SK-N-SH (cell line): ENCODE measurements at regions not wholly inside any gene's neighbourhood (a gene's known extent, or its start where the extent isn't known, plus 50 kb on each side); places are given as distances from the start of the nearest gene placed in this dataset.

ENCODE experiments used
- CTCF ChIA-PET: fragments of 300-600, 350-600 bp; formaldehyde crosslinking; extraction: SDS; loops from one replicate; lab custom pipeline; 2021; lab: Yijun Ruan, JAX
- POLR2A ChIA-PET: fragments of 350-600 bp; sonication (Branson Sonifier 250); formaldehyde crosslinking; extraction: SDS; loops from one replicate; lab custom pipeline; 2020; ENCODE audit warnings: antibody characterized with exemption, inconsistent platforms; lab: Yijun Ruan, JAX
- DNase-seq: peaks from one replicate; pipeline ENCODE4 v3.0.0; 2012
- H2AFZ ChIP-seq: fragments of 200-600 bp; sonication (generic); 2 replicates; pipeline ENCODE4 v1.8.1; 2016; ENCODE audit warnings: antibody characterized with exemption, mild to moderate bottlenecking, low read depth
- H3F3A ChIP-seq: fragments of 200-600 bp; sonication (generic); replicated peaks from 2 replicates; pipeline ENCODE3; 2016; ENCODE audit warnings: antibody characterized with exemption, mild to moderate bottlenecking; ENCODE audit not compliant: insufficient read depth
- H3K27ac ChIP-seq, 2 experiments: fragments of 200-500 bp in 1 of 2; fragments of 200-600 bp in 1 of 2; sonication (Bioruptor generic) in 1 of 2; sonication (generic), shearing (Covaris generic) in 1 of 2; 2 replicates each; pipeline versions ENCODE4 v1.5.1 to v1.6.1; 2014 to 2016; ENCODE audit warnings: low read depth in 2 of 2, inconsistent platforms in 1 of 2, low read length in 1 of 2, mild to moderate bottlenecking in 1 of 2, mixed read lengths in 1 of 2
- H3K27me3 ChIP-seq: fragments of 200-600 bp; sonication (generic), shearing (Covaris generic); 2 replicates; pipeline ENCODE4 v1.6.1; 2016; ENCODE audit warnings: mixed run types; ENCODE audit not compliant: insufficient read depth
- H3K36me3 ChIP-seq, 2 experiments: fragments of 200-500 bp in 1 of 2; fragments of 200-600 bp in 1 of 2; sonication (Bioruptor generic) in 1 of 2; sonication (generic) in 1 of 2; replicated peaks in 1 of 2; 2 replicates each; pipeline versions ENCODE3 to v1.5.1; 2014 to 2016; ENCODE audit warnings: low read length in 1 of 2, mild to moderate bottlenecking in 1 of 2; ENCODE audit not compliant: insufficient read depth in 2 of 2, control insufficient read depth in 1 of 2
- H3K4me1 ChIP-seq, 2 experiments: fragments of 200-500 bp in 1 of 2; fragments of 200-600 bp in 1 of 2; sonication (Bioruptor generic) in 1 of 2; sonication (generic), shearing (Covaris generic) in 1 of 2; 2 replicates each; pipeline versions ENCODE4 v1.5.1 to v1.6.1; 2014 to 2016; ENCODE audit warnings: low read depth in 1 of 2, low read length in 1 of 2, mixed run types in 1 of 2; ENCODE audit not compliant: insufficient read depth in 2 of 2, control insufficient read depth in 1 of 2
- H3K4me2 ChIP-seq: fragments of 200-600 bp; sonication (generic), shearing (Covaris generic); 2 replicates; pipeline ENCODE4 v1.6.1; 2017; ENCODE audit warnings: mixed run types
- H3K4me3 ChIP-seq, 2 experiments: fragments of 200-500 bp in 1 of 2; fragments of 200-600 bp in 1 of 2; sonication (Bioruptor generic) in 1 of 2; sonication (generic), shearing (Covaris generic) in 1 of 2; 2 replicates each; pipeline versions ENCODE4 v1.5.1 to v1.8.1; 2014 to 2016; ENCODE audit warnings: low read depth in 2 of 2, inconsistent platforms in 1 of 2, low read length in 1 of 2, mild to moderate bottlenecking in 1 of 2, mixed read lengths in 1 of 2, moderate library complexity in 1 of 2
- H3K79me2 ChIP-seq: fragments of 200-600 bp; sonication (generic); 2 replicates; pipeline ENCODE4 v1.8.1; 2017; ENCODE audit warnings: mild to moderate bottlenecking; ENCODE audit not compliant: insufficient read depth
- H3K9ac ChIP-seq: fragments of 200-600 bp; sonication (generic); 2 replicates; pipeline ENCODE4 v1.6.1; 2017; ENCODE audit warnings: mixed run types
- H3K9me2 ChIP-seq: fragments of 200-600 bp; sonication (generic); 2 replicates; pipeline ENCODE4 v1.6.1; 2017; ENCODE audit warnings: mixed run types
- H3K9me3 ChIP-seq: fragments of 200-600 bp; sonication (generic); 2 replicates; pipeline ENCODE4 v1.6.1; 2017; ENCODE audit warnings: mixed run types, mild to moderate bottlenecking, moderate library complexity
- H4K20me1 ChIP-seq: fragments of 200-600 bp; sonication (generic); 2 replicates; pipeline ENCODE4 v1.6.1; 2017; ENCODE audit warnings: mild to moderate bottlenecking, mixed run types; ENCODE audit not compliant: insufficient read depth
- CHD2 ChIP-seq: fragments of 150-350 bp; IDR thresholded peaks from 2 replicates; pipeline ENCODE4 v1.6.1; 2018; ENCODE audit warnings: low read length; ENCODE audit not compliant: partially characterized antibody
- FOSL2 ChIP-seq: IDR thresholded peaks from 2 replicates; pipeline ENCODE4 v1.4.0; 2012; ENCODE audit warnings: low read depth, mild to moderate bottlenecking, moderate library complexity, borderline replicate concordance
- FOXM1 ChIP-seq: IDR thresholded peaks from 2 replicates; pipeline ENCODE4 v1.4.0; 2012; ENCODE audit warnings: low read depth, mild to moderate bottlenecking
- IRF3 ChIP-seq: fragments of 150-350 bp; IDR thresholded peaks from 2 replicates; pipeline ENCODE4 v1.6.1; 2016; ENCODE audit warnings: mild to moderate bottlenecking, low read depth, low read length
- MXI1 ChIP-seq: IDR thresholded peaks from 2 replicates; pipeline ENCODE4 v1.6.1; 2012; ENCODE audit warnings: mild to moderate bottlenecking, low read depth, low read length, improper control_type of control experiment
- NFIC ChIP-seq: IDR thresholded peaks from 2 replicates; pipeline ENCODE4 v1.4.0; 2012; ENCODE audit warnings: borderline replicate concordance
- PBX3 ChIP-seq: IDR thresholded peaks from 2 replicates; pipeline ENCODE4; 2012
- POLR2AphosphoS5 ChIP-seq: IDR thresholded peaks from 2 replicates; pipeline ENCODE4 v1.6.1; 2012; ENCODE audit warnings: low read depth, low read length
- RAD21 ChIP-seq: IDR thresholded peaks from 2 replicates; pipeline ENCODE4 v1.6.1; 2012; ENCODE audit warnings: mild to moderate bottlenecking, low read length
- REST ChIP-seq: IDR thresholded peaks from 2 replicates; pipeline ENCODE4 v1.6.1; 2012; ENCODE audit warnings: mild to moderate bottlenecking, low read depth, low read length, moderate library complexity
- RFX5 ChIP-seq: IDR thresholded peaks from 2 replicates; pipeline ENCODE4 v1.6.1; 2012; ENCODE audit warnings: mild to moderate bottlenecking, improper control_type of control experiment, low read length
- RXRA ChIP-seq: IDR thresholded peaks from 2 replicates; pipeline ENCODE4 v1.4.0; 2012; ENCODE audit warnings: low read depth, mild to moderate bottlenecking, borderline replicate concordance
- TAF1 ChIP-seq: IDR thresholded peaks from 2 replicates; pipeline ENCODE4 v1.6.1; 2012; ENCODE audit warnings: low read depth, mild to moderate bottlenecking, low read length, moderate library complexity, borderline replicate concordance
- TCF12 ChIP-seq: IDR thresholded peaks from 2 replicates; pipeline ENCODE4 v1.4.0; 2012
- USF1 ChIP-seq: IDR thresholded peaks from 2 replicates; pipeline ENCODE4 v1.4.0; 2012; ENCODE audit warnings: low read depth, borderline replicate concordance
- WGBS: methylation state at CpG from one replicate; pipeline ENCODE4 v1.1.6; 2017; ENCODE audit warnings: low lambda C conversion rate; 5-methylcytosine and 5-hydroxymethylcytosine counted together

GRCh38 chr17:77577491-77577890, 381.0 kb upstream of the TNRC6C start:
- no peaks in the 10 kb centered on the region for H3K36me3 ChIP-seq
- no peak overlapping the region for H3K4me2 ChIP-seq
- ChIA-PET POLR2A (interaction anchor here (0.7 kb wide), 1 partner anchor 130 kb away, joined by 4 read pairs; no protein-coding TSS in a partner anchor), CTCF (no interaction called here)
- 54% methylated on average over 7 of the region's 7 CpGs for WGBS
- H3K27ac ChIP-seq: no peak overlapping the region
- TF ChIP-seq RXRA: no peak
- no peak for TF ChIP-seq RFX5
- no peaks in the 10 kb centered on the region for H3K79me2 ChIP-seq
- no peaks in the 10 kb centered on the region for H3K9me3 ChIP-seq
- H3F3A ChIP-seq: no peaks in the 10 kb centered on the region
- H3K9ac ChIP-seq: no peak overlapping the region
- no peak overlapping the region for H3K4me3 ChIP-seq
- H4K20me1 ChIP-seq: no peaks in the 10 kb centered on the region
- no peak for DNase-seq
- H3K4me1 ChIP-seq: no peaks in the 10 kb centered on the region
- no peaks in the 10 kb centered on the region for H3K9me2 ChIP-seq
- H2AFZ ChIP-seq: no peak overlapping the region
- H3K27me3 ChIP-seq: peaks cover 33% of the 10 kb centered on the region

GRCh38 chr17:77579131-77579530, 379.4 kb upstream of the TNRC6C start:
- no peak overlapping the region for H2AFZ ChIP-seq
- H3K9me2 ChIP-seq: no peaks in the 10 kb centered on the region
- TF ChIP-seq RXRA: no peak
- TF ChIP-seq REST: no peak
- no peak for TF ChIP-seq POLR2AphosphoS5
- TF ChIP-seq IRF3: no peak
- TF ChIP-seq MXI1: no peak
- TF ChIP-seq CHD2: no peak
- no peak for TF ChIP-seq TCF12
- no peak for TF ChIP-seq TAF1
- no peak for TF ChIP-seq USF1
- no peak for TF ChIP-seq PBX3
- no peak for TF ChIP-seq FOSL2
- TF ChIP-seq FOXM1: no peak
- TF ChIP-seq RAD21: no peak
- no peak for TF ChIP-seq NFIC
- no peak overlapping the region for H3K9ac ChIP-seq
- H3K4me2 ChIP-seq: no peak overlapping the region
- no peak overlapping the region for H3K27ac ChIP-seq
- no peak overlapping the region for H3K4me3 ChIP-seq
- no peaks in the 10 kb centered on the region for H4K20me1 ChIP-seq
- no peaks in the 10 kb centered on the region for H3K36me3 ChIP-seq
- H3K9me3 ChIP-seq: no peaks in the 10 kb centered on the region
- H3K4me1 ChIP-seq: no peaks in the 10 kb centered on the region
- H3K79me2 ChIP-seq: no peaks in the 10 kb centered on the region
- H3F3A ChIP-seq: no peaks in the 10 kb centered on the region
- peaks cover 26% of the 10 kb centered on the region for H3K27me3 ChIP-seq
- POLR2A ChIA-PET: no interaction called here
- CTCF ChIA-PET: interaction anchor here (0.5 kb wide), 1 partner anchor 742 kb away, joined by 3 read pairs; no protein-coding TSS in a partner anchor
- DNase-seq: no peak
- 85% methylated on average over 9 of the region's 9 CpGs for WGBS
